ENCODE measurements at regions not wholly inside any gene's neighbourhood (a gene's known extent, or its start where the extent isn't known, plus 50 kb on each side); places are given as distances from the start of the nearest gene placed in this dataset.

- H3K4me3 ChIP-seq (ENCODE audit: low read length) = no peak overlapping the region
- TF ChIP-seq CTCF (conservative IDR thresholded peaks at IDR 0.05; ENCODE audit: low read length) = no peak
- no peak for DNase-seq (ENCODE audit: low read depth)
These were observed 201.1 kb downstream of the SMAD2 start for GRCh38 chr18:47729356-47729755.

GRCh38 chr18:47728921-47729320 is 201.5 kb downstream of the SMAD2 start:
- TF ChIP-seq CTCF (conservative IDR thresholded peaks at IDR 0.05; ENCODE audit: low read length) = no peak
- no peak overlapping the region for H3K4me3 ChIP-seq (ENCODE audit: low read length)
- DNase-seq (ENCODE audit: low read depth) = no peak

- H3K4me3 ChIP-seq (ENCODE audit: low read length) = no peak overlapping the region
- DNase-seq (ENCODE audit: low read depth) = no peak
- no peak for TF ChIP-seq CTCF (conservative IDR thresholded peaks at IDR 0.05; ENCODE audit: low read length)
These were observed 203.1 kb downstream of the SMAD2 start for GRCh38 chr18:47727409-47727808.

GRCh38 chr18:47726550-47726949 is 203.9 kb downstream of the SMAD2 start:
- TF ChIP-seq CTCF (conservative IDR thresholded peaks at IDR 0.05; ENCODE audit: low read length) = no peak
- no peak overlapping the region for H3K4me3 ChIP-seq (ENCODE audit: low read length)
- no peak for DNase-seq (ENCODE audit: low read depth)

GRCh38 chr18:47725656-47726055 is 204.8 kb downstream of the SMAD2 start:
- DNase-seq (ENCODE audit: low read depth) = no peak
- no peak overlapping the region for H3K4me3 ChIP-seq (ENCODE audit: low read length)
- TF ChIP-seq CTCF (conservative IDR thresholded peaks at IDR 0.05; ENCODE audit: low read length) = no peak

- TF ChIP-seq CTCF (conservative IDR thresholded peaks at IDR 0.05; ENCODE audit: low read length) = no peak
- H3K4me3 ChIP-seq (ENCODE audit: low read length) = no peak overlapping the region
- no peak for DNase-seq (ENCODE audit: low read depth)
These were observed 206.1 kb downstream of the SMAD2 start for GRCh38 chr18:47724186-47724975.

- TF ChIP-seq CTCF (conservative IDR thresholded peaks at IDR 0.05; ENCODE audit: low read length) = no peak
- DNase-seq (ENCODE audit: low read depth) = no peak
- H3K4me3 ChIP-seq (ENCODE audit: low read length) = no peak overlapping the region
These were observed 208.6 kb downstream of the SMAD2 start for GRCh38 chr18:47721876-47722275.
